HFF-Myc (cell line): ENCODE measurements at regions not wholly inside any gene's neighbourhood (a gene's known extent, or its start where the extent isn't known, plus 50 kb on each side); places are given as distances from the start of the nearest gene placed in this dataset.

Experiments used
- DNase-seq: peaks from one replicate; pipeline ENCODE4 v3.0.0-alpha.2; 2011; ENCODE audit warnings: low read depth; ENCODE audit errors: extremely low read depth
- H3K4me3 ChIP-seq: replicated peaks from 2 replicates; pipeline ENCODE4 v1.5.1; 2011; ENCODE audit warnings: low read depth, mild to moderate bottlenecking, control low read depth, low read length
- CTCF ChIP-seq: IDR thresholded peaks from 2 replicates; pipeline ENCODE4 v1.5.1; 2012; ENCODE audit warnings: mild to moderate bottlenecking, low read depth, low read length, control low read depth; ENCODE audit errors: missing control alignments

- no peak for DNase-seq
- H3K4me3 ChIP-seq, result no peak overlapping the region
- TF ChIP-seq CTCF, result no peak
Measured at GRCh38 chr13:40285634-40286033, 380.8 kb downstream of the FOXO1 start.

DNA sequence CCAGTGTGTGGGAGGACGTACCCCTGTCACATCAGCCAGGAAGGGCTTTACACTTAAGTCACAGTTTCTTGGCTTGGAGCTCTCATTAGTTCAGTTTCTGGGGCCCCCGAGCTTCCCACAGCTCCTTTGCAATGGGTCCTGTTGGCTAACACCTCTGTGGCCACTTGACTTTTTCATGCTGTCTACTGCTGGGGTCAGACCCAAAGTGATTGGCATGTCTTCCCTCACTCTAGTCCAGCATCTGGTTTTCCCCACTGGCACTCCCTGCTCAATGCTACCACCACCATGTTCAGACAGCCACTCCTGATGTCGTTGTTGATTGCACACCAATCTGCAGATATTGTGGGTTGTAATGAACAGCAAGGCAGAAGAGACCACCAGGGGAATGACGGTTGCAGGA is 379.0 kb downstream of the FOXO1 start:
- no peak overlapping the region for H3K4me3 ChIP-seq
- TF ChIP-seq CTCF, result no peak
- DNase-seq, result no peak

- no peak for TF ChIP-seq CTCF
- no peak for DNase-seq
- no peak overlapping the region for H3K4me3 ChIP-seq
Measured at GRCh38 chr13:40288259-40288658, 378.2 kb downstream of the FOXO1 start.

- no peak for DNase-seq
- TF ChIP-seq CTCF, result no peak
- H3K4me3 ChIP-seq, result no peak overlapping the region
Measured at GRCh38 chr13:40290758-40291157, 375.7 kb downstream of the FOXO1 start.

DNA sequence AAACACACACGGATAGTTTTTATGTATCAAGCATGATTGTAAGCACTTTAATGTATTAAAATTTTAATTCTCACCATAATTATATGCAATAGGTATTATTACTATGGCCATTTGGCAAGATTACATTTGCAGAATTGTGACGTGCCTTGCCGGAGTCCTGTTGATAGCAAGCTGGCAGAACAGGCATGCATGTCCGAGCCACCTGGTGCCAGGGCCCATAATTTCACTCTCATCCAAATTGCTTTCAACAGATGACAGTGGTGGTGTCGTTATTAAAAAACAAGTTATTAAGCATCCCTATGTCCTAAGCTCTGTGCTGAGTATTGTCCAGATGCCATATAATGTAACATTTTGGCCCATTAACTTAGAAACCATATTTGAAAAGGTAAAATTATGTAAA is 374.3 kb downstream of the FOXO1 start:
- no peak for DNase-seq
- TF ChIP-seq CTCF, result no peak
- H3K4me3 ChIP-seq, result no peak overlapping the region

DNA sequence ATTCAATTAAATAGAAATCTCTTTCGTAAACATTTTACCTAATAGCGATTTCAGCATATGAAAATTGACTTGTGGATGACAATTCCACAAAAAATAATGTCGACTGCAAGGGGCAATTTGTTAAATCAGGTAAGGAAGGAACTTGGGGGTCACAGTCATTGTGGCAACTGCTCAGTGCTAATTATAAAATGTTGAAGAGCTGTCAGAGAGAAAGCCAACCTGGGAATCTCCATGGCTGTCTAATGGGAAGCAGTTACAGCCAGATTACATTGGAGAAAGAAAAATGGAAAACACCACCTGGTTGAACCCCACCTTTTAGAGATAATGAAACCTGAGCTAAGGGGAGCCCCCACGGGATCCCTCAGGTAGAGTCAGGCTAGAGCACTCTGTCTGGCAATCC is 373.9 kb downstream of the FOXO1 start:
- TF ChIP-seq CTCF, result no peak
- no peak overlapping the region for H3K4me3 ChIP-seq
- no peak for DNase-seq

GRCh38 chr13:40302351-40302750 is 364.1 kb downstream of the FOXO1 start:
- TF ChIP-seq CTCF, result no peak
- DNase-seq, result no peak
- H3K4me3 ChIP-seq, result no peak overlapping the region
